H1 (cell line): ENCODE measurements at regions not wholly inside any gene's neighbourhood (a gene's known extent, or its start where the extent isn't known, plus 50 kb on each side); places are given as distances from the start of the nearest gene placed in this dataset.

ENCODE experiments used
- CTCF ChIA-PET: fragments of 300-600 bp; sonication (Branson Sonifier 250); formaldehyde crosslinking; loops from one replicate; lab custom pipeline; 2021; ENCODE audit not compliant: partially characterized antibody; lab: Charles Lee
- POLR2A ChIA-PET: fragments of 300-600 bp; sonication (Branson Sonifier 250); formaldehyde crosslinking; loops from one replicate; lab custom pipeline; 2021; ENCODE audit warnings: inconsistent platforms; ENCODE audit not compliant: partially characterized antibody; lab: Charles Lee
- DNase-seq, 2 experiments: peaks; one replicate each; pipeline versions ENCODE4 v3.0.0 to v3.0.0-alpha.2; 2010 to 2022; ENCODE audit warnings: low spot score in 2 of 2, low read depth in 1 of 2, mixed read lengths in 1 of 2
- FAIRE-seq: peaks from 2 replicates; lab custom pipeline; 2011; peaks lifted over from hg19 to GRCh38; lab: Jason Lieb, UNC
- H2AFZ ChIP-seq: 2 replicates; pipeline ENCODE4 v1.8.1; 2012; ENCODE audit warnings: low read length, inconsistent platforms
- H2AK5ac ChIP-seq: 2 replicates; pipeline ENCODE4 v1.6.1; 2013; ENCODE audit warnings: low read depth, low read length
- H2BK120ac ChIP-seq: replicated peaks from 2 replicates; pipeline ENCODE3; 2013; ENCODE audit warnings: low read depth, low read length, inconsistent platforms
- H2BK12ac ChIP-seq: 2 replicates; pipeline ENCODE4 v1.6.1; 2013; ENCODE audit warnings: low read depth, low read length
- H2BK15ac ChIP-seq: 2 replicates; pipeline ENCODE4 v1.6.1; 2013; ENCODE audit warnings: low read length
- H2BK20ac ChIP-seq: 2 replicates; pipeline ENCODE4 v1.6.1; 2013; ENCODE audit warnings: low read length
- H2BK5ac ChIP-seq: 2 replicates; pipeline ENCODE4 v1.6.1; 2013; ENCODE audit warnings: low read depth, low read length
- H3K14ac ChIP-seq: 2 replicates; pipeline ENCODE4 v1.6.1; 2013; ENCODE audit warnings: inconsistent platforms; ENCODE audit not compliant: insufficient read length
- H3K18ac ChIP-seq: 2 replicates; pipeline ENCODE4 v1.6.1; 2013; ENCODE audit warnings: low read length; ENCODE audit errors: extremely low read depth
- H3K23ac ChIP-seq: 2 replicates; pipeline ENCODE4 v1.6.1; 2013; ENCODE audit warnings: inconsistent platforms; ENCODE audit not compliant: insufficient read length
- H3K23me2 ChIP-seq: 2 replicates; pipeline ENCODE4 v1.6.1; 2013; ENCODE audit warnings: low read depth, low read length
- H3K27ac ChIP-seq: 2 replicates; pipeline ENCODE4 v1.6.1; 2011; ENCODE audit warnings: low read depth, low read length, inconsistent platforms
- H3K27me3 ChIP-seq, 4 experiments: replicated peaks in 1 of 4; 1 replicate in 1 of 4; 2 replicates in 3 of 4; pipeline versions ENCODE4 v1.6.1 to v1.8.1; 2011 to 2013; ENCODE audit warnings: low read length in 3 of 4, mild to moderate bottlenecking in 3 of 4, inconsistent platforms in 2 of 4, mixed read lengths in 2 of 4, moderate library complexity in 1 of 4; ENCODE audit not compliant: control insufficient read depth in 3 of 4, insufficient read depth in 3 of 4; ENCODE audit errors: extremely low read depth in 1 of 4
- H3K36me3 ChIP-seq, 4 experiments: 2 replicates each; pipeline versions ENCODE4 v1.6.1 to v1.8.1; 2011 to 2013; ENCODE audit warnings: mild to moderate bottlenecking in 4 of 4, low read length in 3 of 4, moderate library complexity in 2 of 4, control low read depth in 1 of 4, inconsistent platforms in 1 of 4; ENCODE audit not compliant: insufficient read depth in 4 of 4, control insufficient read depth in 2 of 4
- H3K4ac ChIP-seq: replicated peaks from 2 replicates; pipeline ENCODE3; 2013; ENCODE audit warnings: low read length, low read depth, mixed read lengths, inconsistent platforms; ENCODE audit not compliant: insufficient read length
- H3K4me1 ChIP-seq, 4 experiments: replicated peaks in 1 of 4; 1 replicate in 1 of 4; 2 replicates in 3 of 4; pipeline versions ENCODE4 v1.6.1 to v1.8.1; 2011 to 2013; ENCODE audit warnings: low read length in 3 of 4, inconsistent platforms in 2 of 4, mixed read lengths in 1 of 4; ENCODE audit not compliant: insufficient read depth in 4 of 4, control insufficient read depth in 3 of 4
- H3K4me2 ChIP-seq, 2 experiments: 2 replicates each; pipeline versions ENCODE4 v1.6.1 to v1.8.1; 2011 to 2013; ENCODE audit warnings: low read depth in 2 of 2, low read length in 2 of 2, control low read depth in 1 of 2, inconsistent platforms in 1 of 2, mild to moderate bottlenecking in 1 of 2; ENCODE audit not compliant: insufficient read depth in 1 of 2
- H3K4me3 ChIP-seq, 4 experiments: fragments of 200-600, 300-600 bp in 1 of 4; sonication (generic), shearing (Covaris generic), sonication (Bioruptor Twin) in 1 of 4; 2 replicates each; pipeline versions ENCODE4 v1.5.1 to v1.8.1; 2011 to 2016; ENCODE audit warnings: low read length in 4 of 4, low read depth in 3 of 4, control low read depth in 2 of 4, inconsistent platforms in 2 of 4, mild to moderate bottlenecking in 2 of 4, mixed read lengths in 1 of 4, moderate library complexity in 1 of 4; ENCODE audit not compliant: insufficient read depth in 2 of 4; ENCODE audit errors: extremely low read depth in 1 of 4
- H3K56ac ChIP-seq: replicated peaks from 2 replicates; pipeline ENCODE3; 2013; ENCODE audit warnings: low read depth, mild to moderate bottlenecking, mixed read lengths, low read length, inconsistent platforms; ENCODE audit not compliant: insufficient read length
- H3K79me1 ChIP-seq: 2 replicates; pipeline ENCODE4 v1.6.1; 2013; ENCODE audit warnings: low read depth, low read length, control low read depth
- H3K79me2 ChIP-seq, 2 experiments: 2 replicates each; pipeline versions ENCODE4 v1.6.1 to v1.8.1; 2012 to 2013; ENCODE audit warnings: low read length in 2 of 2, mild to moderate bottlenecking in 2 of 2, inconsistent platforms in 1 of 2; ENCODE audit not compliant: insufficient read depth in 2 of 2, control insufficient read depth in 1 of 2
- H3K9ac ChIP-seq, 4 experiments: replicated peaks in 1 of 4; 1 replicate in 1 of 4; 2 replicates in 3 of 4; pipeline versions ENCODE4 v1.6.1 to v1.8.1; 2011 to 2013; ENCODE audit warnings: low read depth in 3 of 4, low read length in 3 of 4, control low read depth in 2 of 4, mild to moderate bottlenecking in 2 of 4, moderate library complexity in 2 of 4, inconsistent platforms in 1 of 4; ENCODE audit errors: extremely low read depth in 1 of 4
- H3K9me3 ChIP-seq, 2 experiments: 2 replicates each; pipeline versions ENCODE4 v1.6.1 to v1.8.1; 2012 to 2013; ENCODE audit warnings: mild to moderate bottlenecking in 2 of 2, moderate library complexity in 2 of 2, control low read depth in 1 of 2, inconsistent platforms in 1 of 2, low read depth in 1 of 2, low read length in 1 of 2, mixed read lengths in 1 of 2; ENCODE audit not compliant: insufficient read depth in 2 of 2
- H4K20me1 ChIP-seq, 2 experiments: replicated peaks in 1 of 2; 2 replicates each; pipeline versions ENCODE3 to v1.8.1; 2011 to 2013; ENCODE audit warnings: inconsistent platforms in 2 of 2, low read length in 2 of 2, mild to moderate bottlenecking in 1 of 2; ENCODE audit not compliant: insufficient read depth in 2 of 2, control insufficient read depth in 1 of 2
- H4K5ac ChIP-seq: 2 replicates; pipeline ENCODE4 v1.6.1; 2013; ENCODE audit warnings: low read length, low read depth, mixed read lengths, inconsistent platforms; ENCODE audit not compliant: insufficient read length
- H4K8ac ChIP-seq: 2 replicates; pipeline ENCODE4 v1.8.0; 2013; ENCODE audit warnings: mild to moderate bottlenecking, moderate library complexity, low read length, inconsistent platforms; ENCODE audit not compliant: insufficient read depth; ENCODE audit errors: extremely low read depth
- H4K91ac ChIP-seq: replicated peaks from 2 replicates; pipeline ENCODE3; 2013; ENCODE audit warnings: low read length, mixed read lengths, inconsistent platforms; ENCODE audit not compliant: insufficient read length
- BACH1 ChIP-seq: IDR thresholded peaks from 2 replicates; pipeline ENCODE4 v1.6.1; 2012; ENCODE audit warnings: low read length, improper control_type of control experiment
- CBX5 ChIP-seq: fragments of 300-800, 300-1000 bp; sonication (generic); IDR thresholded peaks from 2 replicates; pipeline ENCODE4 v1.7.1; 2016; ENCODE audit warnings: antibody characterized with exemption, low read length, low read depth
- CHD2 ChIP-seq: IDR thresholded peaks from 2 replicates; pipeline ENCODE4 v1.6.1; 2012; ENCODE audit warnings: low read length, improper control_type of control experiment
- CTCF ChIP-seq, 3 experiments: IDR thresholded peaks; 1 replicate in 2 of 3; 2 replicates in 1 of 3; pipeline versions ENCODE4 v1.5.1 to v1.6.1; 2011; ENCODE audit warnings: low read length in 3 of 3, mild to moderate bottlenecking in 3 of 3, inconsistent platforms in 2 of 3, low read depth in 1 of 3, moderate library complexity in 1 of 3; ENCODE audit not compliant: insufficient read depth in 1 of 3; ENCODE audit errors: control extremely low read depth in 1 of 3
- JUND ChIP-seq: IDR thresholded peaks from 2 replicates; pipeline ENCODE4 v1.6.1; 2011; ENCODE audit warnings: mild to moderate bottlenecking, improper control_type of control experiment, low read length
- MAFK ChIP-seq: IDR thresholded peaks from 2 replicates; pipeline ENCODE4 v1.6.1; 2012; ENCODE audit warnings: low read depth, mild to moderate bottlenecking, improper control_type of control experiment, low read length
- MAX ChIP-seq: IDR thresholded peaks from 2 replicates; pipeline ENCODE4 v1.6.1; 2012; ENCODE audit warnings: inconsistent platforms
- NRF1 ChIP-seq: IDR thresholded peaks from 2 replicates; pipeline ENCODE4 v1.6.1; 2011; ENCODE audit warnings: mild to moderate bottlenecking, low read depth, low read length, improper control_type of control experiment
- RBBP5 ChIP-seq: IDR thresholded peaks from 2 replicates; pipeline ENCODE4 v1.7.1; 2012; ENCODE audit warnings: low read depth, mild to moderate bottlenecking, inconsistent platforms, low read length, moderate library complexity, borderline replicate concordance
- RXRA ChIP-seq: IDR thresholded peaks from 2 replicates; pipeline ENCODE4 v1.6.1; 2011; ENCODE audit warnings: low read depth, mild to moderate bottlenecking, low read length, moderate library complexity; ENCODE audit not compliant: insufficient read depth
- SIRT6 ChIP-seq: IDR thresholded peaks from one replicate; pipeline ENCODE4 v1.7.1; 2012; ENCODE audit warnings: low read length, inconsistent platforms
- whole genome bisulfite sequencing, 2 experiments: shearing (Covaris generic) in 1 of 2; methylation state at CpG; one replicate each; pipeline versions ENCODE4 v1.1.6 to v1.1.7; 2013 to 2015; ENCODE audit warnings: low lambda C conversion rate in 2 of 2, mixed read lengths in 2 of 2, inconsistent platforms in 1 of 2, low coverage in 1 of 2, missing lambda C conversion rate in 1 of 2; ENCODE audit not compliant: insufficient replicate concordance in 2 of 2, insufficient coverage in 1 of 2, insufficient read length in 1 of 2; ENCODE audit errors: extremely low coverage in 1 of 2, missing lambda C conversion rate in 1 of 2; 5-methylcytosine and 5-hydroxymethylcytosine counted together

- H3K36me3 ChIP-seq: no peaks in the 10 kb centered on the region
- H4K91ac ChIP-seq: no peak overlapping the region
- no peak overlapping the region for H3K18ac ChIP-seq
- no peak overlapping the region for H2AFZ ChIP-seq
- ChIA-PET POLR2A (interaction anchor here (0.6 to 1.5 kb wide), 6 partner anchors 8 to 1297 kb away, joined by 3 to 6 read pairs (median 4); no protein-coding TSS in a partner anchor), CTCF (interaction anchor here (0.6 to 1.5 kb wide), 6 partner anchors 24 to 171 kb away, joined by 3 to 7 read pairs (median 3); no protein-coding TSS in a partner anchor)
- WGBS, 2 experiments: 82% methylated on average over 1 of the region's 1 CpG; no CpG with 5 or more reads in 1 of the 2 experiments
- H3K23me2 ChIP-seq: peaks cover 2% of the 10 kb centered on the region; the same call in 1 of the 2 replicates
- H3K79me2 ChIP-seq: no peaks in the 10 kb centered on the region
- H3K56ac ChIP-seq: no peak overlapping the region
- H3K4me2 ChIP-seq: peak overlapping the region; percentile 43 to 92
- peaks cover 6 to 18% (median 17%) of the 10 kb centered on the region in 4 experiments; a peak in 6 of 7 replicates for H3K4me1 ChIP-seq
- FAIRE-seq: no peak
- no peak for DNase-seq
- H3K14ac ChIP-seq: no peak overlapping the region
- H2BK5ac ChIP-seq: no peak overlapping the region
- H4K20me1 ChIP-seq: no peaks in the 10 kb centered on the region
- H3K23ac ChIP-seq: no peak overlapping the region
- no peak overlapping the region for H2AK5ac ChIP-seq
- H3K4ac ChIP-seq: no peak overlapping the region
- no peaks in the 10 kb centered on the region for H3K79me1 ChIP-seq
- no peak overlapping the region for H2BK12ac ChIP-seq
- H4K8ac ChIP-seq: no peak overlapping the region
- no peak overlapping the region for H3K9ac ChIP-seq
- H4K5ac ChIP-seq: no peak overlapping the region
- no peak overlapping the region for H2BK20ac ChIP-seq
- H2BK15ac ChIP-seq: no peak overlapping the region
- TF ChIP-seq CHD2 (no peak), BACH1 (no peak), NRF1 (no peak), MAFK (no peak), SIRT6 (no peak), CBX5 (no peak), MAX (no peak), RXRA (no peak), JUND (no peak), RBBP5 (no peak), CTCF (IDR thresholded peaks at IDR 0.05; ENCODE audit: control extremely low read depth in 1 of 3, insufficient read depth in 1 of 3, low read depth in 1 of 3, low read length in 3 of 3) (no peak)
- TF ChIP-seq, all 59 proteins: peak for 0
- Histone ChIP-seq H3K4me3 (no peak overlapping the region), H3K27ac (no peak overlapping the region), H3K9me3 (no peaks in the 10 kb centered on the region), H3K27me3 (peaks cover 3 to 20% (median 16%) of the 10 kb centered on the region in 4 experiments; a peak in 6 of 7 replicates), H2BK120ac (no peak overlapping the region)
Observed at GRCh38 chr3:44020143-44020542, 221.5 kb upstream of the TOPAZ1 start.
